ENCODE measurements at regions not wholly inside any gene's neighbourhood (a gene's known extent, or its start where the extent isn't known, plus 50 kb on each side); places are given as distances from the start of the nearest gene placed in this dataset.

DNA sequence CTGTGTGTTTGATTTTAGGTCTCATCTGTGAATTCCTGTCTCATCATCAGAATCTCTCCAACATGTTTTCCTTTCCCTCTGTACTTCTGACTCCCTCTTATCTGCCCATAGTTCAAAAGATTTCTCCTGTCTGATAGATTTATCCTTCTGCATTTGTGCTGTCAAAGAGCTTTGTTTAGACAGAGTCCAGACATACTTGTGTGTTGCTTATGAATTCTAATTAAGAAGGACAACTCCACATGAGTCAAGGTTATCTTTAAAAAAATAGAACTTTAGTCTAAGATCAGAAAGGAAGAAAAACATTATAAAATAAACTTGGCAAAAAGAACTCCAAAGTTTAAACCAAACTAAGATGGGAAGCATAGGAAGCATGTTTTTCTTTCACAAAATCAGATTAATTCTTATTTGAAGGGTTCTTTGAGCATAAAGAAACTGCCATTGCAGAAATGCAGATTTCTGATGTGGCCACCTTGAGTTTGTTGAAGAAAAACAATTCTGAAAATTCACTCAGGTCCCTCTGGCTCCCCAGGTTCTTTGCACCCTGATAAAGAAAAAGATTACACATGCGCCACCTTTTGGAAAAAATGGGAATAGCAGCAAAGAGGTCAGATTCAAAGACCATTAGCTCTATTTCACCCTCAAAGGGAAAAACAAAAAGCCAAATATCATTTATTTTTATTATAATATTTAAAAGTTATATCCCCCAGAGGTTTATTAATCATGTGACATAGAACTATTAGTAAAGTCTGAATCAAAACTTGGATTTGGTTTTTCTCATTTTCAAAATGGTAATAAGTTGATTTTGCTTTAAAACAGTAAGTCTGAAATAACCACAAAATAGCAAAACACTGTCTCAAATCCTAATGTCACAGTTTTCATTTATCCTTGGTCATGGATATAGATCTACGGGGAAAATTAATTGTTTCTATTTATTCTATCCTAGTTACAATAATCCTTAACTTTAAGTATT is 143.7 kb upstream of the DCN start:
- H3K4me3 ChIP-seq (replicated peaks; ENCODE audit: low read depth, low read length): no peak overlapping the region
- DNase-seq (ENCODE audit: extremely low read depth, low read depth): peak; percentile 71
- TF ChIP-seq CTCF (IDR thresholded peaks at IDR 0.05; ENCODE audit: low read depth, low read length, missing control alignments): peak; percentile 72

DNA sequence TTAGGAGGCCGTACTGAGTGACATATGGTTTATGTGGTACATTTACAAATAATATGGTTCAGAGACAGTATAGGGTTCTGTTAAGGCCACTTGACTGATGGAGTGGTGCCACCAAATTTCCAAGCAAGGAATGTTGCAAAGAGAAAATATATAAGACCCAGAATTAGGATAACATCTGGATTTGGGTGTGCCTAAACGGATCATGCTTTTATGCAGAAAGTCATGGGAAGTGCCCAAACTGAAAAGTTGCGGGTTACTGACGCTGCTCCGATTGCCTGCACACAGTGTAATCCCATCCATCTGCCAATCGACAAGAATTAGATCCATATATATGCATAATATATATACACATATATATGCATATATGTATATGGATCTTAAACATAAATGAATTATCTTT is 138.4 kb upstream of the DCN start:
- H3K4me3 ChIP-seq (replicated peaks; ENCODE audit: low read depth, low read length): no peak overlapping the region
- no peak for DNase-seq (ENCODE audit: extremely low read depth, low read depth)
- no peak for TF ChIP-seq CTCF (IDR thresholded peaks at IDR 0.05; ENCODE audit: low read depth, low read length, missing control alignments)

DNA sequence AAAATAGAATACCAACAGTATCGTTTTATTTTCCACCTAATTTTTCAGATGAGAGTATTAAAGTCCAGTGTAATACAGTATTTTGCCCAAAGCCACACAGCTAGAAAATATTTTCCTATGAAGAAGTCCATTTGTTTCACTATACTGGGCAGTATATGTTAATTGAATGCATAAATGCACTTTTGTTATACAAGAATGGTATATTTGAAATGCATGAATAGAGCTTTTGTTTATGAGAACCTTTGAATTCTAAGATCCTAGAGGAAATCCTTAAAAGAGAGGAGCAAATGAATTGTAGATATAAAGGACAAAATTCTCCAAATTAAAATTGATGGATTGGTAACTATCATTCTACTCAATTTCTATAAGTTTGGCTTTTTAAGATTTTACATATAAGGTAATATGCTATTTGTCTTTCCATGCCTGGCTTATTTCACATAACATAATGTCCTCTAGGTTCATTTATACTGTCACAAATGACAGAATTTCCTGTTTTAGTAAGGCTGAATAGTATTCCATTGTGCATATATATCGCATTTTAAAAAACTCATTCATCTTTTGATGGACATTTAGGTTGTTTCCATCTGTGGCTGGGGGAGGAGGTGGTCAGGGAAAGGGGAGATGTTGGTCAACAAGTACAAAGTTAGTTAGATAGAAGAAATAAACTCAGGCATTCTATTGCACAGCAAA is 136.6 kb upstream of the DCN start:
- TF ChIP-seq CTCF (IDR thresholded peaks at IDR 0.05; ENCODE audit: low read depth, low read length, missing control alignments): no peak
- no peak for DNase-seq (ENCODE audit: extremely low read depth, low read depth)
- no peak overlapping the region for H3K4me3 ChIP-seq (replicated peaks; ENCODE audit: low read depth, low read length)

- no peak for TF ChIP-seq CTCF (IDR thresholded peaks at IDR 0.05; ENCODE audit: low read depth, low read length, missing control alignments)
- DNase-seq (ENCODE audit: extremely low read depth, low read depth): no peak
- no peak overlapping the region for H3K4me3 ChIP-seq (replicated peaks; ENCODE audit: low read depth, low read length)
These were observed 134.7 kb upstream of the DCN start for GRCh38 chr12:91317306-91317705.

DNA sequence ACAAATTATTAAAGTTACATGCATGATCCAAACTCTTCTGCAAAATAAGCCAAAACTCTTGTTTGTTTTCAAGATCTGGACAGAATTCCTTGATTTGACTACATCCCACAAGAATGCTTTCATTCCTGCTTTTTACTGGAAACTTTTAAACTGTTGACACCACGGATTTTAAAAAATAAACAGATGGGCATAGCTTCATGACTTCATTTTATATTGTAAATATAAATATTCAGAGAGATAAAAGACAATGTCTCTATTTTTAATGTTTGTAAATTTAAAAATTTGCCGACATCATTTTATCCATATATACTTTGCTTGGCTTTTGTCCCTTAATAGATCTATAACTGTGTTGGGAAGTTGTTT is 134.3 kb upstream of the DCN start:
- no peak for TF ChIP-seq CTCF (IDR thresholded peaks at IDR 0.05; ENCODE audit: low read depth, low read length, missing control alignments)
- no peak overlapping the region for H3K4me3 ChIP-seq (replicated peaks; ENCODE audit: low read depth, low read length)
- no peak for DNase-seq (ENCODE audit: extremely low read depth, low read depth)

DNA sequence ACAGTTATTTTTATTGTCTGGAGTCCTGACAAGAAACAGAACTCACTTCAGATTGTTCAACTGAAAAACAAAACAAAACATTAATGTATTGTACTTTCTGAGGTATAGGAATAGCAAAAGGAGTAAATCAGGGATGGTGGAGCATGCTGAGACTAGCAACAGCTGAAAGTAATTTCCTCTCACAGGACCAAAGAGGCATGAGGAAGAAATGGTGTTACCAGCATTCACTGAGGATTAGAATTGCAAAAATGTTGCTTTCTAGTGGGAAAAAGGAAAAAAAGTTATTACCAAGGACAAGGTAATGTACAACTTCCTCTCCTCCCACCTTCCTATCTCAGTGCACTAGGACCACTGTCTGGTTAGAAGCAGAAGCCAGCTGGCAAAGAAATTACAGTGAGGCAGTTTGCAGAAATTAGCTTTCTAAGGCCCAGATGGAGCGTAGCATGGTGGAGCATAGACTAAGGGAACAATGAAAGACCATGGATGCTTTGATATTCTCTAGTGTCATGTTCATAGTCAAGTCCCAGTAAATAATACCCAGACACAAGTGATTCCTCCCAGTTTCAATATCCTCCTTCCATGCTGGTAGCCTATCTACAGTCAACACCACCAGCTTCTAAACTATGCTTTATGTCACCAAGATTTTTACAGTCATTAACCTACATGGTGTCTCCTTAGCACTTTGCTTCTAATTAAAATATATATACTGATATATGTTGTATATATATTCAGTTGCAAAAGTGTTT is 133.7 kb upstream of the DCN start:
- DNase-seq (ENCODE audit: extremely low read depth, low read depth): peak; percentile 65
- H3K4me3 ChIP-seq (replicated peaks; ENCODE audit: low read depth, low read length): no peak overlapping the region
- TF ChIP-seq CTCF (IDR thresholded peaks at IDR 0.05; ENCODE audit: low read depth, low read length, missing control alignments): no peak

All from HFF-Myc (cell line).